ENCODE measurements at regions not wholly inside any gene's neighbourhood (a gene's known extent, or its start where the extent isn't known, plus 50 kb on each side); places are given as distances from the start of the nearest gene placed in this dataset.
"Not testable (repeated sequence)": the region's sequence is repeated elsewhere in the genome, so short reads cannot be mapped to it uniquely, and the experiment has no call there.

DNA sequence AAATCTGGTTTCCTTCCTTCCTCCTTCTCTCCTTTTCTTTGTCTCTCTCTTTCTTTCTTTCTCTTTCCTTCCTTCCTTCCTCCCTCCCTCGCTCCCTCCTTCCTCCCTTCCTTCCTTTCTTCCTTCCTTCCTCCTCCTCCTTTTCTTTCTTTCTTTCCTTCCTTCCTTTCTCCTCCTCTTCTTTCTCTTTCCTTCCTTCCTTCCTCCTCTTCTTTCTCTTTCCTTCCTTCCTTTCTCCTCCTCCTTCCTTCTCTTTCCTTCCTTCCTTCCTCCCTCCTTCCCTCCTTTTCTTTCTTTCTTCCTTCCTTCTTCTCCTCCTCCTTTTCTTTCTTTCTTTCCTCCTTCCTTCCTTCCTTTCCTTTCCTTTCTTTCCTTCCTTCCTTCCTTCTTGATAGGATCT, 61.2 kb downstream of the VIP start:
- no peak for DNase-seq

DNA sequence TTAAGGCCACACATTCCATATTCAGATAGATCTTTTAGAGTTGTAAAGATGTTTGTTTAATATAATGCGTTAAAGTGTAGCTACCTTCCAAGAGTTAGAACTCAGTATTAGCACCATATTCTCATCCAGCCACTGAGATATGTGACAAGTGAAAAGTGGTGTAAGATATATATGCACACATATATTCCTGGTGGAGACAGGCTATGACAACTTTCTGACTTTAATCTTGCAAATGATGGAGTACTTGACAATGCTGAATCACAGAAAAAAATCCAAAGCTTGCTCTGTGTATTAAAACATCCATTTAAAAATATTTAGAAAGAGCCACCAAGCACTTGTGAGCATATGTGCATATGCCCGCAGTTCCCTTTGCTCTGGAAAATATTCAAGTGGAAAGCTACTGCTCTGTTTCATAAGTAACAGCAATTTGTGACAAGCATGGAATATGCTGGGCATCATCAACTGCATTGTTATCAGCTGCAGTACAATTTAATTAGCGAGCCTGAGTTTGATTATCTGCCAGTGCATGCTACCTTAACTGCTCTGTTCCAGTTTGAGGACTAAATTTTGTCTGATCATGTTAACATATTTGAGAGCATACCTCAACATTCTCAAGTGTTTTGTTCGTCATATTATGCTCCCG, 64.8 kb downstream of the VIP start:
- no peak for DNase-seq

DNA sequence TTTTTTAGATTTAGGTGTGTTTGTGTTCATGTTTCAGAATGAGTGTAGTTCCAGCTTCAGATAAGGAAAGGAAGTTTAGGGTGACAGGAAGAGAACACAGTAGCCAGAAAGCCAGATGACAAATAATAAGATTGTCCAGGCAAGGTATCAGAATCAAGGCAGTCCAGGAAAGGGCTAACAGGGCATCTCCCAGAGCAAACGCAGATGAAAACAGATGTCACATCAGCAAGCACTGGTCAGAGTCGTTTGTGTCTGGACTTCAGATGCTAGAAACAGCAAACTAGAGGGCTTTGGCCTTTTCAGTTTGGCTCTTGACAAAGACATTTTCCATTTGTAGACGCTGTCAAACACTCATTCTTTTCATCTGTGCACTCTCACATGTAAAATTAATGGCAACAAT, 65.5 kb downstream of the VIP start:
- DNase-seq = no peak

DNA sequence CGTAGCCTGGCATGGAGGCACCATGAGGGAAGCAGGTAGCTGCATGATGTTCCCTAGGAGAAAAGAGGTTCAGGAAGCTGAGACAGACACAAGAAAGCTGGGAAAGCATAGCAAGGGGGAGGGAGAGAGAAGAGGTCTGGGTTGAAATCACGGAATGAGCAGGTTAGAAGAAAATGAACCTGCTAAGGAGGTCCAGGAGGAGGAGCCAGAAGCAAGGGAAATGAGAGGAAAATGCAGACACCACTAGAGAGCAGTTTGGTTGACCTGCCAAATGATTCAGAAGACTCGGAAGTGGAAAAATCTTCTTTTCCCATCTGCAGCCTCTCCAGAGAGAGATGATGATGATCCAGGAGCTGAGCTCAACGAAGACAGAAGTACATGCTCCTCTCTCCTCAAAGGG, 70.9 kb downstream of the VIP start:
- DNase-seq = no peak

DNA sequence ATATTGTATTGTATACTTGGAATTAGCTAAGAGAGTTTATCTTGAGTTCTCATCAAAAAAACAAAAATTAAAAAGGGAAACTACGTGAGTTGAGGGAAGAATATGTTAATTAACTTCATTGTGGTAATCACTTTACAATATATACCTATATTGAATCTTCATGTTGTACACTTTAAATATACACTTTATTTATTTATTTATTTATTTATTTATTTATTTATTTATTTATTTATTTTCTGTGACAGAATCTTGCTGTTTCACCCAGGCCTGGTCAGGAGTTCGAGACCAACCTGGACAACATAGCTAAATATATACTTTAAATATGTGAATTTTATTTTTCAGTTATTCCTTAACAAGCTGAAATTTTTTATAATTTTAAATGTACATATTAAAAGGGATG, 74.1 kb downstream of the VIP start:
- DNase-seq = no peak

DNA sequence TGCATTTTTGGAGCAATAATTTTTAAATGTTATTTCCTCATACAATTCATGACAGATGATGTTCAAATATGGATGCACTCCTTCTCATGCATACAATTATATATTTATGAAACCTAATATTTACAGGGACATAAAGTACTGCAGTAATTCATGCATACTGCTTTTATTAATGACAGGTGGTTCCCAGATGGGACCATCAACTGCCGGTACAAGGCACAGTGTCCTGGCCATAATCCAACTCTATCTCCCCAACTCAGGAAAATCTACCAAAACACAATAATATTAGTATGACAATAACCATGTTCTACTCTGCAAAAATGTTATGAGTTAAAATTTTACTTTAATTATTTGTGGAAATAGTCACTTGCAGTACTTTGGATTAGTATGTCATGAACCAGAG, 77.8 kb downstream of the VIP start:
- DNase-seq = no peak

DNA sequence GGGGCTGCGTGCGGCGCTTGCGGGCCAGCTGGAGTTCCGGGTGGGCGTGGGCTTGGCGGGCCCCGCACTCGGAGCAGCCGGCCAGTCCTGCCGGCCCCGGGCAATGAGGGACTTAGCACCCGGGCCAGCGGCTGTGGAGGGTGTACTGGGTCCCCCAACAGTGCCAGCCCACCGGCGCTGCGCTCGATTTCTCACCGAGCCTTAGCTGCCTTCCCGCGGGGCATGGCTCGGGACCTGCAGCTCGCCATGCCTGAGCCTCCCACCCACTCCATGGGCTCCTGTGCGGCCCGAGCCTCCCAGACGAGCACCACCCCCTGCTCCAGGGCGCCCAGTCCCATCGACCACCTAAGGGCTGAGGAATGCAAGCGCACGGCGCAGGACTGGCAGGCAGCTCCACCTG, 83.8 kb downstream of the VIP start:
- not testable (repeated sequence) for DNase-seq

DNA sequence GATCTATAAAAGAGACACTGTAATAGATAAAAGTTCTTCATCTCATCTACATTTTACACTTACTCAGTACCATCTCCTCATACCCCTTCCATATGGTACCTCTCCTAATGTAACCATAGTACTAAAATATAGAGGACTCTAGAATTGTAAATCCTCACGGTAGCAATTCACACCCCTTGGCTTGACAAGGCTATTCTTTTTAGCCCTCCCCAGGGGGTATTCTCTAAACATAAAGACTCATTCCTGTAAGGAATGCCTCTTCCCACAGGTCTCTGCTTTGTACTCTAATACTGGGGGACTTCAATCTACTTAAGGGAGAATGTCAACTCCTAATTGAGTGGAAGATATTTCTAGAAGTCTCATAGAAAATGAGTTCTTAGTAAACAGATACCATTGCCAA, 85.9 kb downstream of the VIP start:
- DNase-seq = no peak

DNA sequence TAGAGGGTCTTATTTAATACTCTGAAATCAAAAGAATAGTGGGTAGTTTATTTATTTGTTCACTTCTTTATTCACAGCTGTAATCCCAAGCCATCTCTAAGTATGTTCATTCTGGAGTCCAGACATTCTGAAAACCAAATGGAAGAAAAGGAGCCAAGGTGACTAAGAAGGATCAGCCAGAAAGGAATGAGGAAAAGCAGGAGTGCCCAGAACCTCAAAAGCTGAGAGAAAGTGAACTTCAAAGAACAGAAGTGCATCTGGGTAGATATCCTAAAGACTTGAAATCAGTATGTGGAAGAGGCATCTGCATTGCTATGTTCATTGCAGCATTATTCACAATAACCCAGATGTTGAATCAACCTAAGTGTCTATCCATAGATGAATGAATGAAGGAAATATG, 94.8 kb downstream of the VIP start:
- no peak for DNase-seq

DNA sequence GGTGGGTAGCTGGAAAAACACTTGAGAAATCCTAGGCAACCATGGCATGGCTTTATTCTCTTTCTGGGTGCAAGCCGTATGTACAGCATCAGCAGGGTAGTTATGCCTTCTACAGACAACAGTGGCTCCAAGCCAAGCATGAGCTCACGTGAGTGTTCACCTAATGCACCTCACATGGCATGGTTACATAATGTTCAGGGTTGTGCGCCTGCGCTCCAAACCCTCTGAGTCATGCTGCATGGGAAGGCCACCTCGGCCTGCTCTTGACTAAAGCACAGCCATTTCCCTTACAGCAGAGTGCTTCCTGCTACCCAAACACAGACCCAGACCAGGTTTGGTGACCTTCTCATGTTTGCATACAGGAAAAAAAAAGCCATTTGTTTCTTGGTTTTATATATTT, 96.2 kb downstream of the VIP start:
- no peak for DNase-seq

DNA sequence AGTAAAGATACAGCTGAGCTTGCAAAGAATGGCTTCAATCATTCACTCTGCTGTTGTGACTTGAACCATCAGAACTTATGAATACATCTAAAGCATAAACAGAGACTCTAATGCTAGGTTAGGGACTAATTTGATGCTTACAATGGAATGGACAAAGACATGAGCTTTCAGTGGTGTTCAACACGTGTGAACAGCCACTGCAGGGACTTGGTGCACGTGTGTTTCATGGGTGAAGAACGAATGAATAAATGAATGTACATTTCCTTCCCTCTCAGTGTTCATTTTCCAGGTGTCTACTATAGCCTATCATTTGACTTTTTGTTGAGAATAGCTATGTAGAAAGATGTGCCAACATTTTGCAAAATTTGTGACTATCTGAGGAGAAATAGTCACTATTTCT, 98.3 kb downstream of the VIP start:
- DNase-seq = no peak

DNA sequence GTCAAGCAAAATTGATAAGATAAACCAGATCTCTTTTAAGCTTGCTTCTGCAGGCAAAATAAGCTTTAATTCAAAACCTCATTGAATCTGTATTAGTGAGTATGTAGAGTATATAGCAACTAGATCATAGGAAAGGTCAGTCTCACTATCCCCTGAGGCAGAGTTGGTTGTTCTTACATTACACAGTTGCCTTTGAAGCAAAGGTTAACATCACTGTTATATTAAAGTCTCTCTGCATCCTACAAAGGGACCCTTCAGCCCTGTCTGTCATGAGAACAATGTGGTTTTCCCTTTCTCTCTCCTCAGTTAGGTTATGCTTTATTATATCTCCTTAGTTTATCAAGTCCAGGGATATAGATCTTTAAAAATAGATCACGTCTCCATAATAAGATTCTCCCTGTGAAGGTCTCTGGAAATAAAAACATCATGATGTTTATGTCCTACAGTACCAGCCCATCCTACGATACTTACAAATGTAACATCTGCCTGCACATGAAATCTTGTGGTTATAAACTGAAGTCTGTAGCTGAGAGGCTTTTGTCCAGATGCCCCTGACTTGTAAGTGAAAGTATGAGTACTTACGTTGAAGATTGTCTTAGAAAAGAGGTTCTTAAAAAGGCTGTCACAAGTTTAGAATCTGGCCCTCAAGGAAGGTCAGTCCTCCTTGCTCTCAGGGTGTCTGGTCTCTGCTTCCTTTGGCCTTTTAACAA, 103.6 kb downstream of the VIP start:
- no peak for DNase-seq

DNA sequence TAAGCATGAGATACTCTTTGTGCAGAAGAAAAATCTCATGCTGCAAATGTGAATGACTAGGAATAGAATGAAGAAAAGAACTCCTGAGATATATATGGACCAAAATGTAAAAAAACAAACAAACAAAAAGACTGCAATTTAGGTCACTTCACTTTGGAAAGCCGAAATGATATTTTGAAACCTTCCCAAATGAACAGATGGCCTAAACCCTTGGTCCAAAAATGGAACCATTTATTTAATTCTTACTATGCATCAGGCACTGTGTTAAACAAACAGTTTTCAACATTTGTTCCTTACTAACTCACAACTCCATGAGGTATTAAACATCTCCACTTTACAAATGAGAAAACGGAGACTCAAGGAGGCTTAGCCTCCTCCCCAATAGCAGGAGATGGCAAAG, 107.5 kb downstream of the VIP start:
- no peak for DNase-seq

DNA sequence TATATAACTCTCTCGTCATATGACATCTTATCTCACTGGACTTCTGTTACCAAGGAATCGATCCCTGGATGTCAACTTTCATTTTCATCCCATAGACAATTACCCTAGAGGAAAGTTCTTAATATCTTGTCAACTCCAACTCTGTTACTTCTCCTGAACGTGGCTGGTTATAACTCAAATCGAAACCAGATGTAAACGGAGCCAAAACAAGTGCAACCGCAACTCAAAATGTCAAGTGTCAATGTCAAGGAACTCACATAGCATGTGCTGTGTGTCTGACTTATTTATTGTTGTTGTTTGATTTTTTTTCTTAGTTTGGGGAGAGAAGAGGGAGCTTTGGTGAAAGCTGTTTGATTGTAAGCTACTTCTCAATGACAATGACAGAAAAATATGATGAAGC, 108.6 kb downstream of the VIP start:
- no peak for DNase-seq

DNA sequence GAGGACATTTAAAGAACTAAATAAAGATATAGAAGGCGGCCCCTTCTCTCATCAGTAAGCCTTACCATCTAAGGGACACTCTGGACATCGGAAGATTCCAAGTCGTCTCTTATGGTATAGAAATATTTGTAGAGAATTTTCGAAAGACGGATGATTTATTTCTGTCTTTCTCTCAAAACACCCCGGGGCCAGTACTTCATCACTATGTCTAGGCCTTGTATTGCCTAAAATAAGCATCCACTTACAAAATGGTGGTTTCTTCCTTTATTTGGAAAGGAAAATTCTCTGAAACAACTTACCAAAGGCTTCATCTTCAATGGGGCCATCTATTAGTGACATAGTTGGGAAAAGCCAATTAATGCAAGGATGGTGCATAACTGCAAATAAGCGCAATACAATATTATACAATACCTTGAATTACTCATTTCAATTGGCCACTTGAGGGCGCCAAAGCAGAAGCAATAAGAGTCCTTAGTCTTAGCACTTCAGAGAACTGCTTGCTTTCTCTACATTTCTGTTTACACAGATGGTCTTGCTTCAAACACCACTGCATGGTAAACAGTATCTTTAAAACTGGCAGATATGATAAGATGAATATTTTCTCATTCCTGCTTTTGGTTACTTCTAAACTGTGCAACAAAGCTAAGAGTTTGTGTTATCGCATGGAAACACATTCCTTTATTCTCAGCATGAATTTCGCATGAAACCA, 113.2 kb downstream of the VIP start:
- DNase-seq = peak; percentile 23

DNA sequence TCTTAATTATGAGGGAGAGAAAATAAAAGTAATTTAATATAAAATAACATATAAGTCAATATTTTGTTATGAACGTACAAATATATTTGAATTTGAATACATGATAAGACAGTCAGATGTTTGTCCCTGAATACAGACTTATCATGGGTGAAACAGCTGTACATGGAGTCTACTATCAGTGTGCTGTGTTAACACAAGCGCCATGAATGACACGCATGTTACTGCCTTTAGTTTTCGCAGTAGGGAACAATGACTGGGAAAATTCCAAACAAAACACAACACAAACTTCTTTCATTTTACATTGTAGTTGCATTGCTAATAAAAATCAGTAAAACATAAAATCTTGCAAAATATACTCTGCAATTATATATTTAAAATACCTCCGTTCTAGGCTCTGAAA, 108.6 kb downstream of the FBXO5 start:
- no peak for DNase-seq

DNA sequence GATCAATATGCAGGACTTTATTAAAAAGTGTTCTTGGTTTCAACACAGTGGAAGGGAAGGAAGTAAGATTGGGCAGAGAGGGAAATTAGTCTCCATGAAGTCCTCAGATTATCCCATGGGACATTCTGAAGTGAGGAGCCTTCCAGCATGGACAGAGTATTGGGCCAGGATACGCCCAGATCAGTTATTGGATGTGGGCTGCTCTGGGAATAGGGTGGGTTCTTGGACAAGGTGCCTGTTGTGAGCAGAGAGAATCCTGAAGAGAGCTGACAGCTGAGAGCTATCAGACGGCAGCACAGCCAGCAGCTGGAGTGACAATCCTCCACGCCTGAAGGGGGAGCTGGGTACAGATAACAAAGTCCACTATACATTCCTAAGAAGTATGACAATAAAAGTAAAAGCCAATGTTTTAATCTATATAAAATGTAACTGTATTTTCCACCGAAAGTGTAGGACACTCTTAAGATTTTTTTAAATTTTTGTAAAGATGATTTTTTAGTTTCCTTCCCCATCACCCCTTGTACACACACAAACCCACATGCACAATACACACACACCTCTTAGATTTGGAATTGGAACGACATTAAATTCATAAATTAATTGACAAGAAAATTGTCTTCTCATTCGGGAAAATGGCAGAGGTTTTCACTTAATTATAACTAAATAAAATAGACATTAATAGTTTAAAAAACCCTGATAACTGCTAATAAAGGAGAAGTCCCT, 107.8 kb downstream of the FBXO5 start:
- no peak for DNase-seq

DNA sequence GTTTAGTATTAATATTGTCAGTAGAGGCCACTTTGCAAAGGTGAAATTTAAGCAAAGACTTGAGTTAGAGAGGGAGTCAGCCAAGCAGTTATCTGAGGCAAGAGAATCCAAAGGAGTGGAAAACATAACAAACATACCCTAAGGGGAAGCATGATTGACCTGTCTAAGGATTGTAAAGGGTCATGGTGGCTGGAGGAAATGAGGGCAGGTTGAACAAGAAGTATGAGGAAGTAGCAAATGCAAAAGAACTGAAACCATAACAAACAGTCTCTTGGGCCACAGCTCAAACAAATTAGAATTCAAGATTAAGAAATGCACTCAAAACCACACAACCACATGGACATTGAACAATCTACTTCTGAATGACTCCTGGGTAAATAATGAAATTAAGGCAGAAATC, 103.2 kb downstream of the FBXO5 start:
- no peak for DNase-seq

DNA sequence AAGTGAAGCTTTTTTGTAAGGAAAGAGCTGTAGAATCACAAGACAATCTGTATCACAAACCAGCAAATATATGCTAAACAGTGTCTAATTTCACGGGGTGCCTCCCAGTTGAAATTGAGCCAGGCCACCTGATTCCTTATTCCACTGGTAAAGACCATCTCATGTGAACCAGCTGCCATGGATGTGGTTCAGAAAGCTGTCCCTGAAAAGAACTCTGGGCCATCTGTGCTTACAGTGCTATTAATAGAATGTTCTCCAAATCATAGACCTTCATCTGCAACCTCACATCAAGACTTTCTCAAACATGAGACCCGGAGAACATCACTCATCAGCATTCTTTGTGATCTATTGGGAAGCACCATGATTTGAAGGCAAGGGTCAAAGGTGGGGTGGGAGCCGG, 89.7 kb downstream of the FBXO5 start:
- no peak for DNase-seq

DNA sequence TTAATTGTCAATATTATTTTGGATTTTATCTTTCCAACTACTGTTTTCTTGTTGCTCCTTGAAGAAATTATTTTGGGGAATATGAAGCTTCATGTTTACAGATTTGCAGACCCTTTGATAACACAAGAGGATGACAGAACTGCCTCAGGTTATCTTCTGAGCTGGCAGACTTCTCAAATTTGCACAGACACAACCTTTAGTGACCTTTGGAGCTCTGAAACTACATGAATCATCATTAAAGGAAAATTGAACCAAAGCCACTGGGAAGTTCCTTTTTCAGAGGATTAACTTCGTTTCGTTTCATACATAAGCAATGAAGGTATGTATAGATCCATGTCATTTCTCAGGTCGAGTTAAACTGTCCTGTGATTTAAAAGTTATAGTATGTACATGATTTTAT, 85.9 kb downstream of the FBXO5 start:
- no peak for DNase-seq

DNA sequence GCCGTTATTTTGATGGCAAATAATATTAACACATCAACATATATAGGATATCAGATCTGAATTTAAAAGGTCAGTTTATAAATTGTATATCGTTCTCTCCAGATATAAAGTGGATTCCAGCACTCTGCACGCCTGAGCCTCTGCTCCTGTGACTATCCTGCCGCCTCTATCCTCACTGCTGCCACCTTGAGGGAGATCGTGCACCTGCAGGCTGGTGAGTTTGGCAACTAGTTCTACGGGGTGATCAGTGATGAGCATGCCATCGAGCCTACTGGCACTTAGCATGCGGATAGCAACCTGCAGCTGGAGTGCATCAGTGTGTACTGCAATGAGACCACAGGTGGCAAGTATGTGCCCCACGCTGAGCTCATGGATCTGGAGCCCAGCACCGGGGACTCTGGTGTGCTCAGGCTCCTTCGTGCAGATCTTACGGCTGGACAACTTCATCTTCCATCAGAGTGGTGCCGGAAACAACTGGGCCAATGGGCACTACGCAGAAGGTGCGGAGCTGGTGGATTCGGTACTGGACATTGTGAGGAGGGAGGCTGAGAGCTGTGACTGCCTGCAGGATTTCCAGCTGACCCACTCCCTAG, 84.9 kb downstream of the FBXO5 start:
- peak; percentile 8 for DNase-seq

DNA sequence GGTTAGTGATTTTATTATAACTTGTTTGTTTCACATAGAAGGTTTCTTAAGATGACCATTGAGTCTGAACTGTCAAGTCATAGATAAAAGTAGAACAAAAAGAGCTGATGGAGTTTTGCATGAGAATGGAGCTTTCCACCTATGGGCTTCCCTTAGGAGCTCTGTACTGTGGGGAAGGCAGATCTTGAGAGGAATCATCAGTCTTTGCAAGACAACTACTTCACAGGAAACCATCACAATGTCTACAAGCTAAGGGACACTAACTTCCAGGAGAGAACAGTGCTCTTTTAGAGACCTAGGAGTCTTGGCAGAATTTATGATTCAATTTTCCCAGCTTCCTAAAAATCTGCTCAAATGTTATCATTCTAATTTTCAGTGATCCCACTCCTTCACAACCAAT, 78.2 kb downstream of the FBXO5 start:
- DNase-seq = no peak

DNA sequence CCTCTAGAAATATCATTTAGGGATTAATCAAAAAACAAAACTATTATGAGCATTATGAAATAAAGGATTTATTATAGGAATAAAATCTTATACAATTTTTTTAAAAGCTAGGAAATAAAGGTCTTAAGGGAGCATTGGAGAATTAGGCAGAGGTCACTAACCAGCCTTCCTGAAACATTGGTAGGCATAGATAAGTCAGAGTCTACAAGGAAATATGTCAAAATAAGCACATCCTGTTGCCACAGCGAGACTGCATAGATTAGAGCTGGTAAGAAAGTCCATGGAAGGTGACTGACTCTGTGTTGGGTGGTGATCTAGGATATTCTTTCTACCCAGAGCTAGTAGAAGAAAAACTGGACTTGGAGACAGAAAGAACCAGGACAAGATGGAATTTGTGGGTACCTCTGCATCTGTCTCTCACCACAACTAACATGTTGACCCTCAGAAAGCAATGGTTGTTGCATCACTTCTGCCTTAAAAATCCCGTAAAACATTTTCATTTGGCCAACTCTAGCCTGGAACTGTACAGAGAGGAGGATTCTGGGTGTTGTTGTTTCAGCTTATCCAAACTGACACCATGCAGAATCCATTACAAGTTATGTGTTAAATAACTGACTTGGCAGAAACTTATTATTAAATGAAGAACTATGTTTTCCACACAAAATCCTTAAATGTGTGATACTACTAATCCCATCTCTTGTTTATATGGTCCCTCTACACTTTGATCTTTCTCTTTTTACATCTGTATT, 77.1 kb downstream of the FBXO5 start:
- no peak for DNase-seq

Data from NCI-H2107 (cell line).